HG03045 (cell line): ENCODE measurements at regions not wholly inside any gene's neighbourhood (a gene's known extent, or its start where the extent isn't known, plus 50 kb on each side); places are given as distances from the start of the nearest gene placed in this dataset.

ENCODE experiments used
- ATAC-seq: cut with Tn5 transposase; IDR thresholded peaks from one replicate; pipeline ENCODE4 v1.9.1; 2021; ENCODE audit warnings: mild to moderate bottlenecking, moderate library complexity; ENCODE audit not compliant: unreplicated experiment

DNA sequence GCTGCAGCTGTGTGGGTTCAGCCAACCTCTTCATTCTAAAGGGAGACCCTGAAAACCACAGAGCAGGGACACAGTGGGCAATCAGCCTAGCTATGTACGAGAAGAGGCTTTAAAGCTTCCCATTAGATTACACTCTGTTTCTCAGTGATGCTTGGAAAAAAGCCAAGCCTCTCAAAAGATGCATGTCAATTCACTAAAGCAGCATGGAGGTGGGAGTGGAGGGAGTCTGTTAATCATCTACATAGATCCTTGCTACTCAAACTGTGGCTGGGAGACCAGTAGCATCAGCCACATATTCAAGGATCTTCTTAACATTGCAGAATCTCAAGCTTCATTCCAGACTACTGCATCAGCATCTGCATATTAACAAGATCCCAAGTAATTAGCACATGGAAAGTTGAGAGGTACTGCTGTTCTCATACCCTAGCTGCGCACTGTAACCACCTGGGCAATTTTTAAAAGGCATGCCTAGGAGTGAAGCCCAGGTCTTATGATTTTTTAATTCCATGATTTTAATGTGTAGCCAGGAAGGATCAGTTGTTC, 305.9 kb downstream of the PMP22 start:
- no peak for ATAC-seq

DNA sequence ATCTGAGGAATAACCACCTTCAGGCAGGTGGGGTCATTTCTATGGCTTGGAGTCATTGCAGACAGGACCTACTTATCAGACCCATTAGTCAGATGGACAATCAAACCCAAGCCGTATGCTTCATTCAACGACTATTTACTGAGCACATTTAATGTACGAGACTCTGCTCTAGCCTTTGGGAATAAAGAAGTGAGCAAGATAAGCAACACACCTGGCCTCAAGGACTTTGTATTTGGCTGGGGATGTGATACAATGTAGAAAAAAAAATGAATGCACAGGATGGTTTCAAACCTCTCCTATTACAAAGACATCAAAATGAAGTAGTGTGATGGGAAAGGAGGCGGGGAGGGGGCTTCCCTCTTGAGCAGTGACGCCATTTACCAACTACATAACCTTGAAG, 311.7 kb downstream of the PMP22 start:
- no peak for ATAC-seq

DNA sequence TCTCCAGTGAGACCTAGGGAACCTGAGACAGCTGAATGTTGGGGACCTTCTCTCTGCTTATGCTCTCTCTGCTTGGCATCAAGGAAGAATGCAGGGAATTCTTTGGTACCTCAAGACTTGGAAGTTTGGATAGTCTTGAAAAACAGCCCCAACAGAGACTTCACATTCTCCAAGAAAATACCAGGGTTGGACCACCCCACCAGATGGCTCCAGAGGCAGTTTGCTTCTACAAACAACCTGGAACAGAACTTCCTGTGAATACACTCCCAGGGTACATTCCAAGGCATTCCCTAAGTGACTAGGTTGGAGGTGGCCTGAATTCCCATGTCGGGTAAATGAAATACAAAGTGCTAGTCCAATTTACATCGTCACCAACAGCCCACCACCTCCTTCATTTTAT, 314.4 kb downstream of the PMP22 start:
- ATAC-seq = no peak

DNA sequence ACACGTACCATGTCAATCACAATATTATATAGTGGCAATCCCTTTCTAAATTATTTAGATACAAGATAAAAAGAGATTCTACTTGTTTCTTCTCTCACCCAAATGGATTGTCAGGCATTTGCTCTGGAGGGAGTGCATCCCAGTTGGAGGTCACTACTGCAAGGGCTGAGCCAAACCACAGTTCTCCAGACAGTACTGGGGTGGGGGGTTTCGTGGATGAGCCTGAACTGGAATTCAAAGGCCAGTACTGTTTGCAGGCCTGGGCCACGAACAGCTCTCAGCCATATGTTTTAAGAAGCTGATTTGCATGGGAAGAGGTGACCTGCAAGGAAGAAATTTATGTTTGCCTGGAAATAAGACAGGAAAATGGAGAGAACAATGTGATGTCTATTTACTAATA, 314.9 kb downstream of the PMP22 start:
- no peak for ATAC-seq

DNA sequence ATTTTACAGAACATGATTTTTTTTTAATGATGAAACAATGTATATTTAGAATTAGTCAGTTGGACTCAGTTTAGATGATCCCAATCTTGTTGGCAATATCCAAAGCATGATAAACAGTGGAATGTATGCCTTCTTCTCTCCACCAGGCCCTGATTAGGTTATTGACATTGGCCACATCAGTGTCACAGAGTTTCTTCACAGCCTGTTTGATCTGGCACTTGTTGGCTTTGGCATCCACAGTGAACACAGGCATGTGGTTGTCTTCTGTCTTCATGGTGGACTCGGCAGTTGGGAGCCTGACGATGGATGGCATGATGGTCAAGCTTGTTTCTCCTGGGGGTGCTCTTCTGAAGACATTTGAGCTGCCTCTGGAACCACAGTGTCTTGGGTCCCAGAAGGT, 317.5 kb downstream of the PMP22 start:
- ATAC-seq = no peak

DNA sequence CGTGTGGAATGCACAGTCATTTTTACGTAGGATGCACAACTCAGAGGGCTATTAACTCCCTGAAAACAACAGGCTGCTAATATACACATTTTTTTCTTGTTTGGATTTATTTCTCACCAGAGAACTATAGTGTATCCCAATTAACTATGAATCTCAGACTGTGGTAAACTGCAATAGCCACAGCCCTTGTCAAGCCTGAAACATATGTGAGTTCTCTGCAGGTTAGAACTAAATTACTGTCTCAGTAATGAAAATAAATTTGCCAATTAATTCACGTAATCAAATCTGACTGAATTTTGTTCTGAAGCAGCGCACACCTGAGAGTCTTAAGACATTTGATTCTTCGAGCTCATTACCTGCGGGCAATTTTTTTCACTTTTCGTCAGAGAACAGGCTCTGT, 318.6 kb downstream of the PMP22 start:
- no peak for ATAC-seq

DNA sequence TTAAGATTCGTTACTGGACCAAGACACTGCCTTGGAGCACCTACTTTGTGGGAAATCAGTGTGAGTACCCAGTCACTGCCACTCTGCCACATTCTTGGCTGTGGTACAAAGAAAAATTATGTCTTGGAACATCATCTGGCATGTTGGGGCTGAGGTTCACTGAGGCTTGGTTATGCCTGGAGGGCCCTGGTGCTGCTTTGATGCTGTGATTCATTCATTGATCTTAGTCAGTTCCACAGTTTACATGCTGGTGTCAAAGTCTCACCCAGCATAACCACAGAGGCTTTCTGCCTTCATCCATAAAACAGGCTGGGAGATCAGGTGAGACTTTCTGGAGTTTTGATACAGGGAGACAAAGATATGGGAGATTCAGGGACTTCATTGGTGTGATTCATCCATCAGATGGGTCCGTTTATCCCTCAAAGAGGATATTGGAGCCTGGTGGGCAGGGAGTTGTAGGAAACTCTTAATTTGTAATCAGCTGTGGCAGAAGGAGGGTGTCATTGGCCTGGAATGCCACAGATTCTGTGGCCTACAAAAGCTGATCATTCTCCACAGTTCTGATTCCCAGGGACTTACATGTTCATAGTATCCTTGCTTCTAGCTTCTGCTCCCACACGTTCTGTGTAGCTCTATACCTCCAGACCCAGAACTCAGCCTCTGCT, 322.5 kb downstream of the PMP22 start:
- no peak for ATAC-seq

DNA sequence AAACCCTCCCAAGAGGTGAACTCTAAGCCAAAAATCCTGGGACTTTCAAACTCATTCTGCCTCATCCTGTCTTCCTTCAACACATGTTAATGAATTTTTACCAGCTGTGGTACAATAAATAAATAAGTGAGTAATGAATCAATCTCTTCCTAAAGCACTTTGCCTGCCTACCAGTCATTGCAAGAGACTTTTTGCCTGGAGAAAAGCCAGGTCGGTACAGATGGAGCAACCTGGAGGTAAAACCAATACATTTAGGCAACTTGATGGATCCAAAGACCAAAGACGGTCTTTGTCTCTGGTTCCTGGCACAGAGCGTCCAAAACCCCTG, 324.2 kb downstream of the PMP22 start:
- no peak for ATAC-seq

DNA sequence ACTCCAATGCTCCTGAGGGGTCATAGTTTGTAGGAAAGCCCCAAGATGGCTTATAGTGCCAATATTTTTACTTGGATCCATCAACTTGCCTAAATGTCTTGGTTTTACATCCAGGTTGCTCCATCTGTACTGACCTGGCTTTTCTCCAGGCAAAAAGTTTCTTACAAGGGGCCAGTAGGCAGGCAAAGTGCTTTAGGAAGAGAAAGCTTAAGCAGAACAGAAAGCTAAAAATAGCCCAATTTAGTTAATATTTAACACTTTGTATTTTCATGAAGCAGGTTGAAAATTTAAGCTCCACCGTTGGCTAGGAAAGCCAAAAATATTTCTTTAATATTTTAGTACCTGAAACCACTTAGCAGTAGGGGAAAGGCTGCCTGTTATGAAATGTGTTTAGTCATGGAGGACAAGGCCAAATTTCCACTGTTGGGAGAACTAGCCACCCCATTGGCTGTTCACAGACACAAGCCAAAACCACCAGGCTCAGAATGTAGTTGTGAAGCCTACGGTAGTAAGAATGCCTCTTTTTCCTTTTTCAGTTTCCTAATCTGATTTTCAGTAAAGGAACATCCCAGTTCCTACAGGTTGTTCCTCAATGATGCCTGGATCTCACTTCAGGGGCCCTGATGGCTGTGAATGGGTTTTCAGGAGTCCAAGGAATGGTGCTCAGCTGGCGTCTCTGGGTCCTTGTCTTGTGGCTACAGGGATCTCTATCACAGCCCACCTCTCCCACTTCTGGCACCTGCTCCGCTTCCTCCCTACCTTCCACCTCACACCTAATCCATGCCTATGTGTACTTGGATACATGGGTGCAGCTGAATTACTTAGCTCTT, 324.8 kb downstream of the PMP22 start:
- no peak for ATAC-seq

DNA sequence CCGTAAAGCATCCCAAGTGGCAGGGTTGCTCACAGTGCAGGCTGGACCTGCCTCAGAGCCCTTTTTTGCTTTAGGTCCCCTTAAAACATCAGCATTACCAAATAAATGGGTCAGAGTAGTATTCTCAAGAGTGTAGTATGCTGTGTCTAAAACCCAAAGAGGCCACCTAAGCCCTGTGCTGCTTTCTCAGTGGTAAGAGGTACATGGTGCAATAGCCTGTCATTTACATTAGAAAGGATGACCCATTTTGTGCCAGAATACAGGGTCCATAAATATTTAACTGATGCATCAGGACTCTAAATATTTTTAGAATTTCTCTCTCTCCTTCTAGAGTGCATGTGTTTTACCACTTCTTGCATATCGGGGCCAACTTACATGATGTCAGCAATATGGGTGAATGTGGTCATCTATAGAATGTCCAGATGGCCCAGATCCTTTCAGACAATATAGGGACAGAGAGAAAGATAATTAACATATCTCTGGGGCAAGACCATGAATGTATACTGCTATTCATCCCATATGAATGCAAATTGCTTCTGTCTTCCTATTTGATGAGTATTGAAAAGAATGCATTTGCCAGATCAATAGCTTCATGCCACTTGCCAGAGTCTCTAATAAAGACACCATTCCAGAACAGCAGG, 329.2 kb downstream of the PMP22 start:
- ATAC-seq = no peak

DNA sequence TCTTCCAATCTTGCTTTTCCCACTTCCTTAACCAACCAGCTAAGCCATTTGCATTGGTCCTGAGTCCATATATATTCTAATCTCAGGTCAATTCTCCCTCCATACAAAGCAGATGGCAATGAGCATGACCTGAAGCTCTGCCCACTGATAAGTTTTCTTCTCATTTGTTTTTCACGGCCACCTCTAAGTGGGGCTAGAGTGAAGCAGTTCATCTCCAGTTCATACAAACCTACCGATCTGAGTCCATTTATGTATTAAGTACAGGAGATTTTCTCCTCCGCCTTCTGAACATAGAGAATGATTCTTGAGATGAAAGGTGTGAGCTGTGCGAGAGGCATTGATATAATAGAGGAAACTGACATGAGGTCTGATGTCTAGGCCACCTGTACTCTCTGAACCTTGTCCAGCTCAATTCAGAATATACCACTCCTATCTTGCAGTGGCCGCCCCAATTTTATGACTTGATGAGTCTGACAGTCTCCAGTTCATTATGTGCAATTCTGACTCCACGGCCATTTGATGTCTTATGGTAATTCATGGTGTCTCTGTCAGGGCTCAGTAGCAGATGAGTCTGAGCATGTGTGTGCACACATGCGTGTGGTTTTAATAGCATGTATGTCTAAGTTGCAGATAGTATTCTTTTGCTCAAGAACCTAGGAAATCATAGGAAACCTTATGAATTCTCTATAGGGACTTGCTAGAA, 329.8 kb downstream of the PMP22 start:
- no peak for ATAC-seq

DNA sequence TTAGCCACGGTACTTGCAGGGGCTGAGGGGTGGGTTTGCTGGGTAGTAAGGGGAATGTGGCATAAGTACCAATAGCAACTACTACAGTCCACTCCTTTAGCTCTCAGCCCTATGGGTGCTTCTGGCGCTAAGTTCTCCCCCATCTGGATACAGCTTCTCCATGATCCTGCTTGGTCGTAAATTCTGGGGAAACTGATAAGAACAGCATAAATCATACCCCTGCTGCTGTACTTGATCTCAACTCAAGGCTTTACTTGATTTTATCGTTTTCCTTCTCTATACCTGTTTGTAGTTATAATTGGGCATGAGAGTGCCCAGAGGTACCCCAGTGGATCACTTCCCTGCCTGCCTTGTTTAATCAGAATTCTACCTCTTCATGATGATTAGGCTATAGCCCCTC, 331.4 kb downstream of the PMP22 start:
- ATAC-seq = no peak

DNA sequence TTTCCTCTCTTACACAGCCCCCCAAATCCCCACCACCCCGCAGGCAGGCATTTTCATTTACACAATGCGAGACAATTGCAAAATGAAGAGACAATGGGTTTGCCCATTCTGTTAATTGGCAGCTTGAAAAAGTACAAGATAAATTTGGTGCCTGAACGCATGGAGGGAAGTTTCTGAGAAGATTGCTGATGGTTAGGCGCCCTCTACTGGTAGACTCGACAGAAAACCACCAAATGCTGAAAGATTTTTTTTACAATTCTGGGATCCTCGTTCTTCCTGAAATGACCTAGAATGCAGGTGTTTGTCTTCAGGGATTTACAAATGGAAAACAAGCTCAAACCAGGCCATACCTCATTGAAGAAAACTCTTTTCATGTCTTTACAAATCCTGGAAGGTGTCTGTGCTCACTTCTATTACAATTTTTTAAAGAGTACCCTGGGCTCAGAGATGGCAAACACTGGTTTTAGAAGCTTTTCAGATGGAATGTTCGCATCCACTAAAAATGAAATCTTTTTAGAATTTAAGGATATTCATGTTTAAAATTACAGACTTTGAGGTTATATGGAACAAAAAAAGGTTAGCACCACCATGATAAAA, 338.5 kb downstream of the PMP22 start:
- no peak for ATAC-seq

DNA sequence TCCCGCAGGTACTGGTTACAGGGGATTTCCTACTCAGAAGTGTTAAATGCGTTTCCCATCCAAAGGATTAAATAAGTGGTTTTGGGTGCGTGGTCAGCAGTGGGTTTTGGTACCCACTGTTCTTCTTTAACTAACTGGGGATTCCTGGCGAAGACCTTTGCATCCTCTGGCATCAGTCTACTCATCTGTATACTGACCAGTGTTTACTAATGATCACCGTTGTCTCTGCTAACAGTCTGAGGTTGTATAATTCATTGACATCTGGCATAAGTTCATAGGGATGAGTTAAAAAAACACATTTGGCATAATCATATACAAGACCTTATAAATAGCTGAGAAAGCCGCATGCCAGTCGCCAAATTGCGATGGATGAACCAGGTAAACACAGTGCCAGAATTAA, 339.1 kb downstream of the PMP22 start:
- no peak for ATAC-seq

DNA sequence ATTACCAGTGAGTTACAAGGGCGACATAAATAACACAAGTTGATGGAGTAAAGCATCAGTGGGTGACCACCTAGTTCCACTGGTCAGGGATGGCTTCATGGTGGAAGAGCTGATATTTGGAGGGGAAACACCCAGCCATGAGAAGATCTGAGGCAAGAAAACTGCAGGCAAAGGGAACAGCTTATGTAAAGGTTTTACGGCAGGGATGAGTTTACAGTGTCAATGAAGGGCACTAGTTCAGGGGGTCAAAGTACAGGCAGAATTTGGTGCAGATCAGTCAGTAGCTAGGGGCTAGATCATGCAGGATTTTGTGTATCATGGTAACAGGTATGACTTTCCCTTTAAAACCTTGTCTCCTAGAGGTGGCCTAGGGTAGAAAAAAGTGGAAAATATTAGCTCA, 339.6 kb downstream of the PMP22 start:
- ATAC-seq = no peak

DNA sequence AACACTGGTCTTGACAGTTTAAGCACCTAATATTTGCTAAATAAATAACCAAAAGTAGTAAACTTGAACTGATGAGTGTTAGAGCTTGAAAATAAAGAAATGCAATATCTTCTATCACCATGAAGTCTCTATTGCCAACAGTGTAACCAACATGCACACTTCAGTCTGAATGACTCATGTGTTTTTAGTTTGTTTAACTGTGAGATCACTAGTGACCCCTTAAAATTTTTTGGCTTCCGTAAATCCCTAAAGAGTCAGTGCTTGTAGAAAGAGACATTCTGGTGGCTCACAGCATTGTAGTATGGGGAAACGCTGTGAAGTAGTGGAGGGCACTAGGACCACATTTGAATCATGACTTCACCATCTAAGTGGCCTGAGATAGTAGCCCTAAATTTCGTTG, 341.1 kb downstream of the PMP22 start:
- ATAC-seq = no peak

DNA sequence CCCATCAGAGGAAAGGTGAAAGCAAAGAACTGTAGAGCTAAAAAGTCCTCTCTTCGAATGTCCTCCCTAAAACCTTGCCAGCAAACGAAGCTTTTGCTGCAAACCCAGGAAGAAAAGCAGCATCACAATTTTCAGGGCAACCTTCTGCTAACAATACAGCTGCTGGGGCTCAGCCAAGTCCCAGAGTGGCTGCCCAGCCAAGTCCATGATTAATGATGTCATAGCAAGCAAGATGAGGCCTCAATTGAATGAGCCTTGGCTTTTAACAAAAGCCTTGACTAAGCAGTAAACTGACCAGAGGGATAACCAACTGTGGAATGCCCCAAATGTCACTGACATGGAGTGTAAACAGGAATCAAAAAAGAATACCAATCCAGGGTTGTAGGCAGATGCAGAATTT, 342.7 kb downstream of the PMP22 start:
- ATAC-seq = no peak

DNA sequence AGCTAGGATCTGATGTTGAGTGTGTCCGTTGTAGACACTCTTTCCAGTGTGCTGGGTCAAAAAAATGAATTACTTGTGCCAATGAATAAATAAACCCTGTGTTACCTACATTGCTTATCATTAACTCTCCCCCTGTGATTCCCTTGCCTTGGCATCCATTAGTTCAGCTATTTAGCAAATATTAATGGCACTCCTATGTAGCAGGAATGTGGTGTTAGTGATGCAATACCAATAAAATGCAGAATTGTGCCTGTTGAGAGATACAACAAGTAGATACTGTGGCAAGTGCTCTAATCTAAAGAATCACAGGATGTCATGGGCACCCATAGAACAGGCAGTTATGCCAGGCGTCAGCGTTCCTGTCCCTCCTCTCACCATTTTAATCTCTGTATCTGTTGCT, 343.2 kb downstream of the PMP22 start:
- no peak for ATAC-seq

DNA sequence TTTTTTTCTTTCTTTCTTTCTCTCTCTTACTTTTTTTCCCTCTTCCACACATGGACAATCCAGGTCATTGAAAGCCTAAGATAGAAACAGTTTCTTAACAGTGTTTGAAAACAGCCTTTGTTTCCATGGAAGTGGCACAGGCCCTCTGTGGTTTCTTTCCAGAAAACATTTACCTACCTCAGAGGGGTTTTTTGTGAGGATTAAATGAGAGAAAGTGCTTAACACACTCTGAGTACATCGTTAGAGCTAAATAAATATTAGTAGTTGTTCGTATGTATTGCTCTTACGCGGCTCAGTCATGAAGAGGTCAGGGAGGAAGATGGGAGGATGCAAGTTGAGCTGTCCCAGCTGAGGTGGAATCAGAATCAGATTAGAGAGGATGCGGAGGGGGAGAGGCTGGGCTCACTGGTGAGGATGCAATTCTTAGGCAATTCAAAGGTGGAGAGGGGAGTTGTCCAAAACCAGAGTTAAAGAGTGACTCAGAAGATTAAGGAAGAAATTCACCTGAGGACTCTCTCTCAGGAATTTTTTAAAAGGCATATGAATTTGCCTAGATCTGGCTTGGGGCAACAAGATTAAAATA, 345.4 kb downstream of the PMP22 start:
- ATAC-seq = no peak

DNA sequence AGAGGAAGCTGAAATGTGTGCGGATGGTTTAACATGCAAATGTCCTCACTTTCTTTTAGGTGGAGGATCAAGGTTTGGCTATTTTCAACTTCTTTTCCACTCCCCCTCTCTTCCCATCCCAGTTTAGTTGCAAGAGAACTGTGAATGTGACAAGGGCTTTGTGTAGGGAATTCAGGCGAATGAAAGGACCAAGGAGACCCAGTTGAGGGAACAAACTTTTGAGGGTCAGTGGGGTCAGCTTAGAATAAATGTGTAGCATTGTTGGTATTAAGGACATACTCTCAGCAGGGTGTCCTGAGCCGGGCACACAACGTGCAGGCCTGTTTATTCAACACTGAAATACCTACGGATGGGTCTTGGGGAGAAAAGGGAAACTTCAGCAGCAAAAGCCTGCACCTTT, 346.0 kb downstream of the PMP22 start:
- no peak for ATAC-seq

DNA sequence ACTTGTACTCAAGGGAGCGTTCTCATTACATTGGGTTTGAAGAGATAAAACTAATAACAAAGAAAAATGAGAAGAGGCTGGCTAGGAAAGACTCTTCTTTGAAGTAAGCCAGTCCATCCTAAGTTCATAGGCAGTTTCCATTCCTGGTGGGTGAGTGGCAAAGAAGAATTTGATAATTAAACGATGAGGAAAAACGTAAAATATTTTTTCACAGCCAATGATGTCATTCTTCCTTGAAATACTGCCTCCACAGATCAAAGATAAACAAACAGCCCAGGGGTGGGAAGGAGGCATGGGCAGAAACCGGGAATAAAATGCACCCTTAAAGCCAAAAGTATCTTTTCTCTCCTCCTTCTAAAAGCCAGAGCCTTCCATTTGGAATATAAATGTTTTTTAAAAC, 346.6 kb downstream of the PMP22 start:
- ATAC-seq = no peak
